Glutamatergic neuron (in vitro differentiated cells): ENCODE measurements at regions not wholly inside any gene's neighbourhood (a gene's known extent, or its start where the extent isn't known, plus 50 kb on each side); places are given as distances from the start of the nearest gene placed in this dataset.

Source experiments
- DNase-seq: peaks from one replicate; pipeline ENCODE4 v3.0.0; 2022
- H3K27ac Mint-ChIP-seq: one replicate; pipeline ENCODE4 v1.8.0; 2020; ENCODE audit warnings: mild to moderate bottlenecking, mixed read lengths, inconsistent platforms; ENCODE audit not compliant: unreplicated experiment
- H3K27me3 Mint-ChIP-seq: one replicate; pipeline ENCODE4 v1.8.0; 2020; ENCODE audit warnings: mild to moderate bottlenecking, moderate library complexity, mixed read lengths, inconsistent platforms; ENCODE audit not compliant: unreplicated experiment
- H3K36me3 Mint-ChIP-seq: one replicate; pipeline ENCODE4 v1.8.0; 2020; ENCODE audit warnings: mild to moderate bottlenecking, mixed read lengths, inconsistent platforms; ENCODE audit not compliant: unreplicated experiment
- H3K4me1 Mint-ChIP-seq: one replicate; pipeline ENCODE4 v1.8.0; 2020; ENCODE audit warnings: mild to moderate bottlenecking, low read depth, mixed read lengths, inconsistent platforms; ENCODE audit not compliant: unreplicated experiment
- H3K4me3 Mint-ChIP-seq: one replicate; pipeline ENCODE4 v1.8.0; 2020; ENCODE audit warnings: mild to moderate bottlenecking, mixed read lengths, inconsistent platforms; ENCODE audit not compliant: unreplicated experiment
- H3K9me3 Mint-ChIP-seq: one replicate; pipeline ENCODE4 v1.8.0; 2020; ENCODE audit warnings: mild to moderate bottlenecking, moderate library complexity, mixed read lengths, inconsistent platforms; ENCODE audit not compliant: unreplicated experiment
- CTCF ChIP-seq: fragments of 200-600 bp; sonication (generic); IDR thresholded peaks from one replicate; pipeline ENCODE4 v1.5.0; 2021; ENCODE audit not compliant: partially characterized antibody, unreplicated experiment

- H3K27me3 Mint-ChIP-seq = peaks cover 12% of the 10 kb centered on the region
- H3K9me3 Mint-ChIP-seq = peaks cover 10% of the 10 kb centered on the region
- no peak for TF ChIP-seq CTCF
- H3K27ac Mint-ChIP-seq = no peak overlapping the region
- H3K4me3 Mint-ChIP-seq = no peak overlapping the region
- peaks cover 14% of the 10 kb centered on the region for H3K36me3 Mint-ChIP-seq
- no peak for DNase-seq
- H3K4me1 Mint-ChIP-seq = no peaks in the 10 kb centered on the region
These were observed 93.1 kb upstream of the VSTM2B start for GRCh38 chr19:29432677-29433076.

GRCh38 chr19:29436591-29437103 lies 89.1 kb upstream of the VSTM2B start:
- H3K36me3 Mint-ChIP-seq = no peaks in the 10 kb centered on the region
- DNase-seq = no peak
- H3K27me3 Mint-ChIP-seq = peaks cover 12% of the 10 kb centered on the region
- H3K4me1 Mint-ChIP-seq = no peaks in the 10 kb centered on the region
- H3K27ac Mint-ChIP-seq = no peak overlapping the region
- no peak for TF ChIP-seq CTCF
- peaks cover 11% of the 10 kb centered on the region for H3K9me3 Mint-ChIP-seq
- H3K4me3 Mint-ChIP-seq = no peak overlapping the region

GRCh38 chr19:29439021-29439420 lies 86.8 kb upstream of the VSTM2B start:
- no peaks in the 10 kb centered on the region for H3K36me3 Mint-ChIP-seq
- peaks cover 16% of the 10 kb centered on the region for H3K9me3 Mint-ChIP-seq
- H3K27ac Mint-ChIP-seq = no peak overlapping the region
- no peak overlapping the region for H3K4me3 Mint-ChIP-seq
- DNase-seq = no peak
- TF ChIP-seq CTCF = no peak
- H3K4me1 Mint-ChIP-seq = no peaks in the 10 kb centered on the region
- H3K27me3 Mint-ChIP-seq = peaks cover 8% of the 10 kb centered on the region

GRCh38 chr19:29439688-29440550 lies 85.9 kb upstream of the VSTM2B start:
- no peak for DNase-seq
- Mint-ChIP-seq H3K27me3 (peaks cover 5% of the 10 kb centered on the region), H3K36me3 (no peaks in the 10 kb centered on the region), H3K4me3 (no peak overlapping the region), H3K27ac (no peak overlapping the region), H3K9me3 (peaks cover 16% of the 10 kb centered on the region), H3K4me1 (no peaks in the 10 kb centered on the region)
- TF ChIP-seq CTCF = no peak

- H3K9me3 Mint-ChIP-seq = peaks cover 16% of the 10 kb centered on the region
- TF ChIP-seq CTCF = no peak
- DNase-seq = no peak
- H3K4me3 Mint-ChIP-seq = no peak overlapping the region
- peaks cover 9% of the 10 kb centered on the region for H3K4me1 Mint-ChIP-seq
- H3K27me3 Mint-ChIP-seq = peaks cover 8% of the 10 kb centered on the region
- H3K36me3 Mint-ChIP-seq = no peaks in the 10 kb centered on the region
- H3K27ac Mint-ChIP-seq = no peak overlapping the region
These were observed 83.7 kb upstream of the VSTM2B start for GRCh38 chr19:29442094-29442493.
